GM12801 (cell line): ENCODE measurements at regions not wholly inside any gene's neighbourhood (a gene's known extent, or its start where the extent isn't known, plus 50 kb on each side); places are given as distances from the start of the nearest gene placed in this dataset.

Experiments
- CTCF ChIP-seq: IDR thresholded peaks from one replicate; pipeline ENCODE4 v1.5.1; 2011; ENCODE audit warnings: control low read depth; ENCODE audit not compliant: insufficient read length; ENCODE audit errors: extremely low read depth

- TF ChIP-seq CTCF = no peak
Observed at GRCh38 chr19:13623716-13624710, 117.7 kb upstream of the CACNA1A start.

GRCh38 chr19:13622766-13623715 is 116.8 kb upstream of the CACNA1A start:
- no peak for TF ChIP-seq CTCF

GRCh38 chr19:13621413-13621812 is 115.1 kb upstream of the CACNA1A start:
- no peak for TF ChIP-seq CTCF

- TF ChIP-seq CTCF = no peak
Observed at GRCh38 chr19:13619203-13619632, 112.9 kb upstream of the CACNA1A start.

GRCh38 chr19:13615890-13616289 is 109.6 kb upstream of the CACNA1A start:
- no peak for TF ChIP-seq CTCF

GRCh38 chr19:13613447-13613846 is 107.2 kb upstream of the CACNA1A start:
- no peak for TF ChIP-seq CTCF

- no peak for TF ChIP-seq CTCF
Observed at GRCh38 chr19:13611596-13611995, 105.3 kb upstream of the CACNA1A start.
